Right atrium auricular region (tissue), 2 donors: ENCODE measurements at regions not wholly inside any gene's neighbourhood (a gene's known extent, or its start where the extent isn't known, plus 50 kb on each side); places are given as distances from the start of the nearest gene placed in this dataset.
A peak's percentile ranks its signal among the peaks of the same experiment; 100 is the strongest.

Experiments used
- DNase-seq: peaks from one replicate; pipeline ENCODE4 v3.0.0-alpha.2; 2019; ENCODE audit warnings: low spot score
- H3K27ac ChIP-seq, 2 donors: fragments of 200-600 bp; sonication (generic); 1 replicate in 1 of 2; 2 replicates in 1 of 2; pipeline ENCODE4 v1.5.1; 2016 to 2019
- H3K27me3 ChIP-seq, 2 donors: fragments of 200-600 bp; sonication (generic); one replicate each; pipeline versions ENCODE4 v1.5.1 to v1.6.0; 2017 to 2019
- H3K36me3 ChIP-seq: fragments of 200-600 bp; sonication (generic); one replicate; pipeline ENCODE4 v1.5.1; 2016
- H3K4me1 ChIP-seq, 2 donors: fragments of 200-600 bp; sonication (generic); one replicate each; pipeline versions ENCODE4 v1.5.1 to v1.6.0; 2017 to 2019
- H3K4me3 ChIP-seq, 2 donors: fragments of 200-600 bp; sonication (generic); 1 replicate in 1 of 2; 2 replicates in 1 of 2; pipeline ENCODE4 v1.5.1; 2017 to 2019; ENCODE audit warnings: mild to moderate bottlenecking in 1 of 2, moderate library complexity in 1 of 2
- H3K9me3 ChIP-seq, 2 donors: fragments of 200-600 bp; sonication (generic); one replicate each; pipeline ENCODE4 v1.5.1; 2019
- CTCF ChIP-seq, 2 donors: fragments of 200-600 bp; sonication (generic); IDR thresholded peaks; one replicate each; pipeline ENCODE4 v1.5.1; 2019; ENCODE audit warnings: antibody characterized with exemption in 2 of 2

GRCh38 chr4:112076919-112077608 is 68.2 kb upstream of the FAM241A start:
- no peaks in the 10 kb centered on the region for H3K27me3 ChIP-seq
- DNase-seq: no peak
- no peaks in the 10 kb centered on the region for H3K36me3 ChIP-seq
- H3K9me3 ChIP-seq: peaks cover 0 to 14% of the 10 kb centered on the region in 2 donors
- H3K4me3 ChIP-seq: no peak overlapping the region
- TF ChIP-seq CTCF (IDR thresholded peaks at IDR 0.05): no peak
- H3K4me1 ChIP-seq: no peaks in the 10 kb centered on the region
- no peak overlapping the region for H3K27ac ChIP-seq

- no peak overlapping the region for H3K4me3 ChIP-seq
- no peak for TF ChIP-seq CTCF (IDR thresholded peaks at IDR 0.05)
These were observed 67.5 kb upstream of the FAM241A start for GRCh38 chr4:112077743-112078142.

GRCh38 chr4:112082954-112083586 is 62.2 kb upstream of the FAM241A start:
- no peak for TF ChIP-seq CTCF (IDR thresholded peaks at IDR 0.05)
- DNase-seq: no peak
- Histone ChIP-seq H3K27ac (peak overlapping the region; percentile 16 to 51), H3K27me3 (no peaks in the 10 kb centered on the region), H3K36me3 (no peaks in the 10 kb centered on the region), H3K9me3 (no peaks in the 10 kb centered on the region), H3K4me3 (no peak overlapping the region), H3K4me1 (no peaks in the 10 kb centered on the region)

More at GRCh38 chr4:112077743-112078142, 67.5 kb upstream of the FAM241A start:
- Histone ChIP-seq H3K27me3 (no peaks in the 10 kb centered on the region), H3K36me3 (no peaks in the 10 kb centered on the region), H3K4me1 (no peaks in the 10 kb centered on the region), H3K27ac (no peak overlapping the region), H3K9me3 (peaks cover 0 to 10% of the 10 kb centered on the region in 2 donors)
- no peak for DNase-seq

GRCh38 chr4:112083587-112084347 is 61.5 kb upstream of the FAM241A start:
- Histone ChIP-seq H3K27ac (peak overlapping the region; percentile 16 to 26), H3K9me3 (no peaks in the 10 kb centered on the region)
- no peak for DNase-seq

More at GRCh38 chr4:112083587-112084347, 61.5 kb upstream of the FAM241A start:
- no peak for TF ChIP-seq CTCF (IDR thresholded peaks at IDR 0.05)
- no peaks in the 10 kb centered on the region for H3K4me1 ChIP-seq
- no peaks in the 10 kb centered on the region for H3K36me3 ChIP-seq
- H3K4me3 ChIP-seq: no peak overlapping the region
- H3K27me3 ChIP-seq: no peaks in the 10 kb centered on the region
